ENCODE measurements at regions not wholly inside any gene's neighbourhood (a gene's known extent, or its start where the extent isn't known, plus 50 kb on each side); places are given as distances from the start of the nearest gene placed in this dataset.

DNA sequence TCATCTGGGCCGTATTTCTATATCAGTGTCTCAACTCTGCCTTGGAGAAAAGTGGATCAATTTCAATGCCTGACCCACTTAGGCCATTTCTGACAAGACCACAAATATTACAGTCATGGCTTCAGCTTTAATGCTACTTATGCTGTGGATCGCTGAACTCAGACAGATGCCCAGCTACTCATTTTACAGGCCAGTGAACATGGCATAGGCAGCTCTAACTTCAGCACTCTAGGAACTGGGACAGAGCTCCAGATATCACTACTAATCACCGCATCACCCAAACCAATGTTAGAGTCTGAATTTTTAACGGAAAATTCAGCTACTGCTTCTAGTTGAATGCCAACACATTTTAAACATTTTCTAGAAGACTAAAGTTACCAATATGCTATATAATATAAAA, 809.6 kb upstream of the FRG1 start:
- no peak for TF ChIP-seq GATA2 (IDR thresholded peaks at IDR 0.05; ENCODE audit: low read depth, low read length)
- no peak for TF ChIP-seq GATA3 (IDR thresholded peaks at IDR 0.05; ENCODE audit: low read depth, low read length)

All from SH-SY5Y (cell line).